GM18498 (cell line): ENCODE measurements at regions not wholly inside any gene's neighbourhood (a gene's known extent, or its start where the extent isn't known, plus 50 kb on each side); places are given as distances from the start of the nearest gene placed in this dataset.
"Not testable (repeated sequence)": the region's sequence is repeated elsewhere in the genome, so short reads cannot be mapped to it uniquely, and the experiment has no call there.

Experiments used
- ATAC-seq: cut with Tn5 transposase; IDR thresholded peaks from one replicate; pipeline ENCODE4 v1.9.1; 2021; ENCODE audit warnings: mild to moderate bottlenecking, moderate library complexity; ENCODE audit not compliant: unreplicated experiment

GRCh38 chr21:24634749-24635148 lies 972.5 kb downstream of the MRPL39 start:
- ATAC-seq = no peak

GRCh38 chr21:24628536-24628935 lies 978.7 kb downstream of the MRPL39 start:
- no peak for ATAC-seq

DNA sequence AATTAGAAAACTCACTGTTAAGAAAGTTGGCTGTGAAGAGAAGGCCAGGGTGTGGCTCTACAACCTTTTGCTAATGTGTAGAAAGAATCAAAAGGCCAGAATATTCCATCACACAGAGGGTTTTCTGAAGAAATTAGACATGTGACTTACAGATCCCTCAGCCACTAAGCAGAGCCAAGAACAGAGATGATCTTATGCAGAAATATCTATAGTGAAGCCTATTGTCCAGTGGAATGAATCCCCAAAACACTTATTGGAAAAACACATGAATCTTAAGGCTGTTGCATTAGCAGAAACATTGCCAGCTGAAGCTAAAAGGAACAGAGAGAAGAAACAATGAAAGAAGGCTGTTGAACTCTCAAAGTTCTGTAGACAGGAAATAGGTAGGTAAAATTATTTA lies 979.2 kb downstream of the MRPL39 start:
- ATAC-seq = no peak

GRCh38 chr21:24617819-24618218 lies 989.5 kb downstream of the MRPL39 start:
- ATAC-seq = no peak

DNA sequence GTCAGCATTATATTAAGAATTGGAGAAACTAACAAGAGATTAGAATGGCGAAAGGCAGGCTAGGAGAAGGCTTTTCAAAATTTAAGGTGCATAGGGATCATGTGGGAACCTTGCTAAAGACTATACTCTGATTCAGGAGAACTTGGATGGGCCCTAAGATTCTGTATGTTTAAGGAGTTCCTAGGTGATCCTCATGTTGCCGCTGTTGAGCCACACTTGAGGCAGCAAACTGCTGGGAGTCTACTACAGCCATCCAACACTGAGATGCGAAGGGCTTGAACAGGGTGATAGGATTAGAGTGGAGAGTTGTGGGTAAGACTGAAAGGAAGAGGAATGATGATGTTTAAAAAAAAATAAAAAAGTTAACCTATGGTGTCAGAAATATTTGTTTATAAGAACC lies 1013.2 kb downstream of the MRPL39 start:
- ATAC-seq = no peak

DNA sequence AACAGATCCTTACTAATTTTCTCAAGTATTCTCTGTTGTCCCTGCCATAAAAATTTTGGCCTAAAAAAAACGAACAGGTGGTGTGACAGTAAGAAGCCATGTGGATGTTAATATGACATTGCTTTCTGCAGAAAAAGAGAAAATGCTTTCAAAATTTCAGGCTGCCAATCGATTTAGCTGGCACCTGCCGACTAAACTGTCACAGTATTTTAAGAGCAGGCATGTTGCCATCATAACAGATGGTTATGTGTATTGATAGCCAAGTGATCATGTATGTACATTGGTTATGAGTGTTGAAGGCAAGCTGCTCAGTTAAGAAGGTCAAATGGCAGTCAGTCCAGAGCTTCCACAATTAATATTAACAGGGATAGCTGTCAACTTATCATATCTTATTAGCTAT lies 1017.0 kb downstream of the MRPL39 start:
- no peak for ATAC-seq

DNA sequence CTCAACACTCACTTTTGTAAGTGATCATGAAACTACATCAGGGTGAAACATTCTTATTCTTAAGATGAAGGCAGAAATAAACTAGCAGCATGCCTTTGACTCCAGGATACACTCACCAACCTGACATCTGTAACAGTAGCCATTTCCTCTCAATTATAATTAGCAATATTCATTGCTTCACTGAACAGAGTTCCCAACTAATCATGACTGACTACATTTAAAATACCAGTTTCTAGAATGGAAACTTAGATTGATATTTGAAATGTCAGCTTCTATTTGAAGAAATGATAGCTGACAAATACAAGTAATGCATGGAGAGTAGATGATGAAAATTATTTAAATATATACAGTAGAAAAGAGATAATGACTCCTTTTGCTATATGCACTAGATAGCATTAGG lies 1023.8 kb downstream of the MRPL39 start:
- ATAC-seq = no peak

DNA sequence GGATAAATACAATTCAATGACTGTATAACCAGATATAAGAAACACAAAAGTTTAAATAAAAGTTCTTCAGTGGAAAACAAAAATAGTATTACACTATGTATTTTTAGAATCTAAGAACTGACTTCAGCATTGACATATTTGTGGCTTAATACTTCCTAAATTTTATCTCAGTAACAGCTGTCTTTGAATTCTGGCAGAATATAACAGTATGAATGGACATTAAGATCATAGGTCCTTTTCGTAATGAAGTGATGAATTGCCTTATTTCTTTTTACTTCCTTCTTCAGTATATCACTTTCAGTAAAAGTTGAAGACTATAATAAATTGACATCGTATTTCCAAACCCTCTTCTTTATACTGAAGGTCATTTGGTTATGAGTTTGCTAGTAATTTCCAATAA lies 1030.0 kb downstream of the MRPL39 start:
- ATAC-seq = no peak

GRCh38 chr21:24561291-24561690 lies 1046.0 kb downstream of the MRPL39 start:
- no peak for ATAC-seq

- no peak for ATAC-seq
These were observed 1054.8 kb downstream of the MRPL39 start for GRCh38 chr21:24552491-24552890.

DNA sequence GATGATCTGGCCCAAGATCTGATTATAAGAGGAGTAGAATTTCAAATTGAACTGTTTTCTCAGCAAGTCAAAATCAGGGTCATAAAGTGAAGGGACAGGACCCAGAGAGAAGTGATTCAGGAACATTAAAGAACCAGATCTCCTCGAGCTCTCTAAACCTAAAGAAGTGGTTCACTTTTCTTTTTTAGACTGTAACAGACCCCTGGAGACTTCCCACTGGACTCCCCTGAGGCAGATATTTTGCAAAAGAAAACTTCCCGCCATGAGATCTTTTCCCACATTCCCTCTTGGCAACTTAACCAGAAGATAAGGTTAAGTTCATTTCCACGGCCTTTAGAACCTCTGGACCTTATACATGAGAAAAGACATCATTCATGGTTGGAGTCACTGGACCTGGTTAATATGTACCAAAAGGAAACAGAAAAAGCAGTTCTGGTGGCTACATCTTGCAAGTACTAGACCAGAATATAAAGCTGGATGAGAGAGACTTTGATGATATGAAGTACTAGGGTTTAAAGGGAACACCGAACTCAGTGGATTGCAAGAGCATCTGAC lies 1061.4 kb downstream of the MRPL39 start:
- no peak for ATAC-seq

GRCh38 chr21:24514081-24514733 lies 1093.1 kb downstream of the MRPL39 start:
- no peak for ATAC-seq

- no peak for ATAC-seq
These were observed 1098.2 kb downstream of the MRPL39 start for GRCh38 chr21:24509131-24509530.

DNA sequence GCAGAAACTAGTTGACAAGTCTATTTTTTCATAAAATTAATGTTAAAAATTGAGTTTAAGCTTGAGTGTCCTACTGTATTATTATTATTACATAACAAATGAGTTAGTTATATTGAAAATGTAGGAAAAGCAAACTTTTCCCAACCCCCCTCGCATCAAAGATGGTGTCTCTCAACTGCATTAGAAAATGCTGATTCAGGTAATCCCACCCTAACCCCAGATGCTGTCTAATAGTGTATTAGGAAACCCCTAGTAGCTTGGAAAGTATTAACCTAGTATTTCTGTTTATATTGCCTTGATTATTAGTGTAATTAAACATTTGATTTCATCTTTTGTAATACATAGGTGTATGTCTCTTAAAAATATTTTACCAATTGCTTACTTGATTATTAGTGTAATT lies 1120.3 kb downstream of the MRPL39 start:
- ATAC-seq = no peak

GRCh38 chr21:24483361-24483760 lies 1123.9 kb downstream of the MRPL39 start:
- not testable (repeated sequence) for ATAC-seq

- no peak for ATAC-seq
These were observed 1136.4 kb downstream of the MRPL39 start for GRCh38 chr21:24470852-24471251.

- no peak for ATAC-seq
These were observed 1150.9 kb downstream of the MRPL39 start for GRCh38 chr21:24456358-24456757.

DNA sequence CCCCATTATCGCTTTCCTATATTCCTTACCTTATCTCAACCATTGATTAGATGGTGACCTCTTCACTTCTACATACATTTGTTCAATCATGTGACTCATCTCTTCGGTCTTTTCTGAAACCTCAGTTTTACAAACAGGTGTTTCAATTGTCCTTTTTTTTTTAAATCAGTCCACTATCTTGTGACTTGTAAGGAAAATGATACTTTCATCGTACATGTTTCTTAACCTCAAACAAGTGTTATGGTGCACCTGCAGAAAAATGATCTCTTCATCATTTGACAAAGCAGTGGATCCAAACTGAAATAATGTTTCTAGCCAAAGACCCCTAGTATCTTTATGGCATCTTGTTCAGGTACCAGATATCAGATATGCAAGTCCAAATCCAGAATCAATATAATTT lies 1157.2 kb downstream of the MRPL39 start:
- no peak for ATAC-seq

DNA sequence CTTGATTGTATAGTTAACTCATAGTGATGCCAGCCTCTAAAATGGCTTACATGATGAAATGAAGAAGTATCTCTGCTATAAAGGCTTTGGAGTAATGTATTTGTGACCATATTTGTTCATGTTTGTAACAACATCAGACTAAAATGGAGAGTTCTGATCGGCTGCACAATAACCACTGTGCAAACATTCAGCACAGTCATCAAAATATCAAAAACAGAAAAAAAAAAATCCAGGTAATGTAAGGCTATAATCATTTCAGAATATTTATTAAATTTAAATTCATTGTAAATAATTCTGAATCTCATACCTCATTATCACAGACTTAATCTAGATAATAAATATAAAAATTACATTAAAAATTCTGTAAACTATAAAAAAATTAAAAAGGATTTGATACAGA lies 1161.8 kb downstream of the MRPL39 start:
- no peak for ATAC-seq

DNA sequence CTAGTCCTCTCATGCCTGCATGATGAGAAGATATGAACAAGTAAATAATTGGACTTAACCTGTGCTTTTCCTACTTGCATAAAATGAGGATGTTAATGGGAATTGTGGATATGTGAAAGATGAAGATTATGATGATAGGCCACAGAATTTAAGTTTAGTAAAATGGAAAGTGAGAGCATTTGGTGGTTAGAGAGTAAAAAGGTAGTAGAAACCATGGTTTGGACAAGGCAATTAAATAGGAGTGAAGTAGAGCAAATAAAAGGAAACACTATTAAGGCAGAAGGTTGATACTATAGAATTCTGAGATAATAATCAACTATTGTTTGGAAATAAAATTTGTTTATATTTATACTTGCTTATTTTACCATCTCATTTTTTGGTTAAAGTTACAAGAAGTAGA lies 1162.5 kb downstream of the MRPL39 start:
- ATAC-seq = no peak

DNA sequence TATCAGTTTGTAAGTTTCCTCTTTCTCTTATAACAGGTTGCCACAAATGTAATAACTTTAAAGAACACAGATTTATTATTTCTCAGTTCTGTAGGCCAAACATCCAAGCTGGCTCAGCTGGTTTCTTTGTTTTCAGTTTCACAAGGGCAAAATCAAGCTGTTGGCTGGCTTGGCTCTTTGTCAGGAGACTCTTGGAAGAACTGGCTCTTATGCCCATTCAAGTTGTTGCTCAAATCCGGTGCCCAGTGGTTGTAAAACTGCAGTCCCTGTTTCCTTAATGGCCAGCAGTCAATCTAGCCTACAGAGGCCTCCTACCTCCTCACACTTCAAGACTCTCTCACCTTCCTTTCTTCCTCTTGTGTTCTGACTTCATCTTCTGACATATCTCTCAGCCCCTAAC lies 1171.0 kb downstream of the MRPL39 start:
- ATAC-seq = no peak

- peak; percentile 88 for ATAC-seq
These were observed 1178.6 kb downstream of the MRPL39 start for GRCh38 chr21:24428591-24429199.

- ATAC-seq = no peak
These were observed 1182.5 kb downstream of the MRPL39 start for GRCh38 chr21:24424776-24425175.
